Activated gamma-delta T cell (primary cell): ENCODE measurements at regions not wholly inside any gene's neighbourhood (a gene's known extent, or its start where the extent isn't known, plus 50 kb on each side); places are given as distances from the start of the nearest gene placed in this dataset.
"Not testable (repeated sequence)": the region's sequence is repeated elsewhere in the genome, so short reads cannot be mapped to it uniquely, and the experiment has no call there.

Experiments
- DNase-seq: peaks from one replicate; lab custom pipeline; 2025; lab: John Stamatoyannopoulos, UW

GRCh38 chr16:26976873-26977272, 89.9 kb upstream of the C16orf82 start:
- no peak for DNase-seq

GRCh38 chr16:26981266-26981938, 85.3 kb upstream of the C16orf82 start:
- DNase-seq, result no peak

- DNase-seq, result no peak
Observed at GRCh38 chr16:26982422-26982821, 84.3 kb upstream of the C16orf82 start.

GRCh38 chr16:26983426-26983825, 83.3 kb upstream of the C16orf82 start:
- DNase-seq, result no peak

- DNase-seq, result no peak
Observed at GRCh38 chr16:26985100-26986065, 81.3 kb upstream of the C16orf82 start.

- DNase-seq, result no peak
Observed at GRCh38 chr16:26987597-26988010, 79.1 kb upstream of the C16orf82 start.

- no peak for DNase-seq
Observed at GRCh38 chr16:26988186-26988585, 78.5 kb upstream of the C16orf82 start.

GRCh38 chr16:26990384-26991120, 76.2 kb upstream of the C16orf82 start:
- not testable (repeated sequence) for DNase-seq

- DNase-seq, result no peak
Observed at GRCh38 chr16:26992666-26993349, 73.9 kb upstream of the C16orf82 start.

GRCh38 chr16:26993511-26993910, 73.2 kb upstream of the C16orf82 start:
- no peak for DNase-seq

GRCh38 chr16:26993963-26994362, 72.8 kb upstream of the C16orf82 start:
- DNase-seq, result no peak

- no peak for DNase-seq
Observed at GRCh38 chr16:26995522-26995921, 71.2 kb upstream of the C16orf82 start.

- no peak for DNase-seq
Observed at GRCh38 chr16:27005386-27005785, 61.3 kb upstream of the C16orf82 start.
